BE2C (cell line): ENCODE measurements at regions not wholly inside any gene's neighbourhood (a gene's known extent, or its start where the extent isn't known, plus 50 kb on each side); places are given as distances from the start of the nearest gene placed in this dataset.

Source experiments
- DNase-seq: peaks from one replicate; pipeline ENCODE4 v3.0.0-alpha.2; 2020
- H3K27me3 ChIP-seq: fragments of 250-450 bp; sonication (Bioruptor Pico); 2 replicates; pipeline ENCODE4 v1.5.1; 2020; ENCODE audit warnings: mild to moderate bottlenecking
- H3K36me3 ChIP-seq: fragments of 250-450 bp; sonication (Bioruptor Pico); 2 replicates; pipeline ENCODE4 v1.5.1; 2020; ENCODE audit warnings: mild to moderate bottlenecking
- H3K4me1 ChIP-seq: fragments of 250-450 bp; sonication (Bioruptor Pico); 2 replicates; pipeline ENCODE4 v1.5.1; 2020
- H3K4me3 ChIP-seq: 2 replicates; pipeline ENCODE4 v1.5.1; 2011; ENCODE audit warnings: low read depth, low read length
- H3K9me3 ChIP-seq: fragments of 250-450 bp; sonication (Bioruptor Pico); 2 replicates; pipeline ENCODE4 v1.5.1; 2020
- CTCF ChIP-seq: IDR thresholded peaks from 2 replicates; pipeline ENCODE4 v1.5.1; 2012; ENCODE audit warnings: mild to moderate bottlenecking, low read depth, low read length

GRCh38 chr7:31457551-31457950, 56.3 kb upstream of the ITPRID1 start:
- H3K36me3 ChIP-seq, result no peaks in the 10 kb centered on the region
- no peak for DNase-seq
- no peaks in the 10 kb centered on the region for H3K4me1 ChIP-seq
- H3K4me3 ChIP-seq, result no peak overlapping the region
- H3K9me3 ChIP-seq, result no peaks in the 10 kb centered on the region
- no peaks in the 10 kb centered on the region for H3K27me3 ChIP-seq
- TF ChIP-seq CTCF, result no peak

- H3K4me1 ChIP-seq, result no peaks in the 10 kb centered on the region
- H3K36me3 ChIP-seq, result no peaks in the 10 kb centered on the region
- no peak for TF ChIP-seq CTCF
- no peaks in the 10 kb centered on the region for H3K9me3 ChIP-seq
- no peaks in the 10 kb centered on the region for H3K27me3 ChIP-seq
- H3K4me3 ChIP-seq, result no peak overlapping the region
- no peak for DNase-seq
Measured at GRCh38 chr7:31458203-31458602, 55.7 kb upstream of the ITPRID1 start.

DNA sequence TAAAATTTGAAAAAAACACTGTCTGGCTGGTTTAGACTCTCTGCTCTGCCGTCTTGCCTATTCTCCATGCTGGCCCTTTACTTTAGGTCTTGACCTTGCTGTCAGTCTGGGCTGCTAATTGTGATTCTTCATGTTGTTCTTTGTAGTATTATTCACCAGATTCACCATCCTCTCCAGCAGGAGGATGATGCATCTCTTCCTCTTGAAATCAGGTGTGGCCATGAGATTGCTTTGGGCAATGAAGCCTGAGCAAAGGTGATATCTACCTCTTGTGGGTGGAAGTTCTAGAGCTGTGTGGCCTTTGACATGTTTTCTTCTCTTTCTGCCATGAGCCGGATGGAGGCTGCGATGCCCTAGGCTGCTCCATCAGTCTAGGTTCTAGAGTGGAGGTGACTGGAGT, 51.3 kb upstream of the ITPRID1 start:
- no peaks in the 10 kb centered on the region for H3K4me1 ChIP-seq
- no peaks in the 10 kb centered on the region for H3K36me3 ChIP-seq
- TF ChIP-seq CTCF, result no peak
- no peak overlapping the region for H3K4me3 ChIP-seq
- H3K9me3 ChIP-seq, result no peaks in the 10 kb centered on the region
- no peak for DNase-seq
- H3K27me3 ChIP-seq, result no peaks in the 10 kb centered on the region
